ENCODE measurements at regions not wholly inside any gene's neighbourhood (a gene's known extent, or its start where the extent isn't known, plus 50 kb on each side); places are given as distances from the start of the nearest gene placed in this dataset.

GRCh38 chr18:51757255-51757924 lies 559.9 kb upstream of the MEX3C start:
- TF ChIP-seq SMC3 (IDR thresholded peaks at IDR 0.05; ENCODE audit: low read depth, low read length) (no peak), NFIC (IDR thresholded peaks at IDR 0.05; ENCODE audit: borderline replicate concordance) (no peak), FOSL2 (IDR thresholded peaks at IDR 0.05; ENCODE audit: borderline replicate concordance, low read depth) (no peak), IRF3 (IDR thresholded peaks at IDR 0.05; ENCODE audit: low read depth, low read length) (no peak), YY1 (IDR thresholded peaks at IDR 0.05; ENCODE audit: low read depth) (no peak), MXI1 (IDR thresholded peaks at IDR 0.05; ENCODE audit: low read depth, low read length) (no peak)
- TF ChIP-seq, protein P1, sequence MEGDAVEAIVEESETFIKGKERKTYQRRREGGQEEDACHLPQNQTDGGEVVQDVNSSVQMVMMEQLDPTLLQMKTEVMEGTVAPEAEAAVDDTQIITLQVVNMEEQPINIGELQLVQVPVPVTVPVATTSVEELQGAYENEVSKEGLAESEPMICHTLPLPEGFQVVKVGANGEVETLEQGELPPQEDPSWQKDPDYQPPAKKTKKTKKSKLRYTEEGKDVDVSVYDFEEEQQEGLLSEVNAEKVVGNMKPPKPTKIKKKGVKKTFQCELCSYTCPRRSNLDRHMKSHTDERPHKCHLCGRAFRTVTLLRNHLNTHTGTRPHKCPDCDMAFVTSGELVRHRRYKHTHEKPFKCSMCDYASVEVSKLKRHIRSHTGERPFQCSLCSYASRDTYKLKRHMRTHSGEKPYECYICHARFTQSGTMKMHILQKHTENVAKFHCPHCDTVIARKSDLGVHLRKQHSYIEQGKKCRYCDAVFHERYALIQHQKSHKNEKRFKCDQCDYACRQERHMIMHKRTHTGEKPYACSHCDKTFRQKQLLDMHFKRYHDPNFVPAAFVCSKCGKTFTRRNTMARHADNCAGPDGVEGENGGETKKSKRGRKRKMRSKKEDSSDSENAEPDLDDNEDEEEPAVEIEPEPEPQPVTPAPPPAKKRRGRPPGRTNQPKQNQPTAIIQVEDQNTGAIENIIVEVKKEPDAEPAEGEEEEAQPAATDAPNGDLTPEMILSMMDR (IDR thresholded peaks at IDR 0.05) = no peak
- TF ChIP-seq, protein P2, sequence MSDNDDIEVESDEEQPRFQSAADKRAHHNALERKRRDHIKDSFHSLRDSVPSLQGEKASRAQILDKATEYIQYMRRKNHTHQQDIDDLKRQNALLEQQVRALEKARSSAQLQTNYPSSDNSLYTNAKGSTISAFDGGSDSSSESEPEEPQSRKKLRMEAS (IDR thresholded peaks at IDR 0.05; ENCODE audit: low read depth) = no peak
- TF ChIP-seq, protein P3, sequence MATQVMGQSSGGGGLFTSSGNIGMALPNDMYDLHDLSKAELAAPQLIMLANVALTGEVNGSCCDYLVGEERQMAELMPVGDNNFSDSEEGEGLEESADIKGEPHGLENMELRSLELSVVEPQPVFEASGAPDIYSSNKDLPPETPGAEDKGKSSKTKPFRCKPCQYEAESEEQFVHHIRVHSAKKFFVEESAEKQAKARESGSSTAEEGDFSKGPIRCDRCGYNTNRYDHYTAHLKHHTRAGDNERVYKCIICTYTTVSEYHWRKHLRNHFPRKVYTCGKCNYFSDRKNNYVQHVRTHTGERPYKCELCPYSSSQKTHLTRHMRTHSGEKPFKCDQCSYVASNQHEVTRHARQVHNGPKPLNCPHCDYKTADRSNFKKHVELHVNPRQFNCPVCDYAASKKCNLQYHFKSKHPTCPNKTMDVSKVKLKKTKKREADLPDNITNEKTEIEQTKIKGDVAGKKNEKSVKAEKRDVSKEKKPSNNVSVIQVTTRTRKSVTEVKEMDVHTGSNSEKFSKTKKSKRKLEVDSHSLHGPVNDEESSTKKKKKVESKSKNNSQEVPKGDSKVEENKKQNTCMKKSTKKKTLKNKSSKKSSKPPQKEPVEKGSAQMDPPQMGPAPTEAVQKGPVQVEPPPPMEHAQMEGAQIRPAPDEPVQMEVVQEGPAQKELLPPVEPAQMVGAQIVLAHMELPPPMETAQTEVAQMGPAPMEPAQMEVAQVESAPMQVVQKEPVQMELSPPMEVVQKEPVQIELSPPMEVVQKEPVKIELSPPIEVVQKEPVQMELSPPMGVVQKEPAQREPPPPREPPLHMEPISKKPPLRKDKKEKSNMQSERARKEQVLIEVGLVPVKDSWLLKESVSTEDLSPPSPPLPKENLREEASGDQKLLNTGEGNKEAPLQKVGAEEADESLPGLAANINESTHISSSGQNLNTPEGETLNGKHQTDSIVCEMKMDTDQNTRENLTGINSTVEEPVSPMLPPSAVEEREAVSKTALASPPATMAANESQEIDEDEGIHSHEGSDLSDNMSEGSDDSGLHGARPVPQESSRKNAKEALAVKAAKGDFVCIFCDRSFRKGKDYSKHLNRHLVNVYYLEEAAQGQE (IDR thresholded peaks at IDR 0.05; ENCODE audit: low read depth, low read length) = no peak

Measured in SK-N-SH (cell line).